IgD-negative memory B cell (primary cell): ENCODE measurements at regions not wholly inside any gene's neighbourhood (a gene's known extent, or its start where the extent isn't known, plus 50 kb on each side); places are given as distances from the start of the nearest gene placed in this dataset.

Source experiments
- H3K27ac Mint-ChIP-seq, 3 donors: one replicate each; pipeline ENCODE4 v1.8.0; 2020 to 2022; ENCODE audit warnings: mild to moderate bottlenecking in 3 of 3, mixed read lengths in 3 of 3, moderate library complexity in 1 of 3
- H3K27me3 Mint-ChIP-seq: one replicate; pipeline ENCODE4 v1.8.0; 2021; ENCODE audit warnings: mixed read lengths
- H3K36me3 Mint-ChIP-seq: one replicate; pipeline ENCODE4 v1.8.0; 2020; ENCODE audit warnings: mild to moderate bottlenecking, mixed read lengths
- H3K4me1 Mint-ChIP-seq, 3 donors: one replicate each; pipeline ENCODE4 v1.8.0; 2020 to 2022; ENCODE audit warnings: mixed read lengths in 3 of 3, mild to moderate bottlenecking in 1 of 3
- H3K4me3 Mint-ChIP-seq, 4 donors: one replicate each; pipeline ENCODE4 v1.8.0; 2020 to 2022; ENCODE audit warnings: mild to moderate bottlenecking in 4 of 4, mixed read lengths in 4 of 4, moderate library complexity in 3 of 4
- H3K9me3 Mint-ChIP-seq, 3 donors: one replicate each; pipeline ENCODE4 v1.8.0; 2020 to 2021; ENCODE audit warnings: mixed read lengths in 3 of 3, mild to moderate bottlenecking in 1 of 3

DNA sequence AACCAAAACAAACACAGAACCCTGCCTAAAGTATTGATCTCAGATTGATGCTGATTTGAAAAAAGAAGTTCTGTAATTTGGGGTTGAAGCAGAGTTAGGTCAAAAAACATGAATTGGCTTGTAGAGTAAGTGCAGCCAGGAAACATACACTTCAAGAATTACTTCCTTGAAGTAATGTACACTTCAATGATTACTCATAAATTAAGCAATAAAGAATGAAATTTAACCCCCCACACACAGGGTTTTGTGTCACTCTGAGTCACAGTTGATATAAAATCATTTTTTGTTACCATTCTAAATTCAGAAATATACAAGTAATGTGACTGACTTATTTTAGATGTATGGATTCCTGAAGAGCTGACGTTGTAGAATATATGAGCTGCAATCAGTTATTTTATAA is 622.2 kb downstream of the POM121L12 start:
- Mint-ChIP-seq H3K27ac (no peak overlapping the region), H3K4me1 (no peaks in the 10 kb centered on the region), H3K9me3 (peaks cover 0 to 20% (median 3%) of the 10 kb centered on the region in 3 donors), H3K36me3 (no peaks in the 10 kb centered on the region), H3K4me3 (no peak overlapping the region), H3K27me3 (no peaks in the 10 kb centered on the region)

DNA sequence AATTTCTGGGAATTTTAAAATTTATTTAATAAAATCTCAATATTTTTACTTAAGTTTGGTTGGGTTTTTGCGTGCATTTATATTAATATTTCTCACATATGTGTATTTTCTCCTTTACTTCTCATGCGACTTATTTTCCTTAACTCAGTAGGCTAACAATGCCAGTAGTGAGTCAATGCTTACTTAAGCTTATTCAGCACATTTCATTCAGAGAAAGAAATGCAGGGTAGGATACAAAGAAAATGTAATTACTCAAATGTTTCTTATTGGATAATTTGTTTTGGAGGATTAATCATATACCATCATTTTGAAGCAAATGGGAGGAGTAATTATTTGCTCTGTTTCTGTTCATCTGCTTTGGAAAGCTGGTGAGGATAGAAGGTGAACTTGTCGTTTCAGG is 623.5 kb downstream of the POM121L12 start:
- no peak overlapping the region for H3K4me3 Mint-ChIP-seq
- no peaks in the 10 kb centered on the region for H3K36me3 Mint-ChIP-seq
- H3K9me3 Mint-ChIP-seq, result peaks cover 0 to 34% (median 2%) of the 10 kb centered on the region in 3 donors
- no peaks in the 10 kb centered on the region for H3K27me3 Mint-ChIP-seq
- no peak overlapping the region for H3K27ac Mint-ChIP-seq
- H3K4me1 Mint-ChIP-seq, result no peaks in the 10 kb centered on the region

DNA sequence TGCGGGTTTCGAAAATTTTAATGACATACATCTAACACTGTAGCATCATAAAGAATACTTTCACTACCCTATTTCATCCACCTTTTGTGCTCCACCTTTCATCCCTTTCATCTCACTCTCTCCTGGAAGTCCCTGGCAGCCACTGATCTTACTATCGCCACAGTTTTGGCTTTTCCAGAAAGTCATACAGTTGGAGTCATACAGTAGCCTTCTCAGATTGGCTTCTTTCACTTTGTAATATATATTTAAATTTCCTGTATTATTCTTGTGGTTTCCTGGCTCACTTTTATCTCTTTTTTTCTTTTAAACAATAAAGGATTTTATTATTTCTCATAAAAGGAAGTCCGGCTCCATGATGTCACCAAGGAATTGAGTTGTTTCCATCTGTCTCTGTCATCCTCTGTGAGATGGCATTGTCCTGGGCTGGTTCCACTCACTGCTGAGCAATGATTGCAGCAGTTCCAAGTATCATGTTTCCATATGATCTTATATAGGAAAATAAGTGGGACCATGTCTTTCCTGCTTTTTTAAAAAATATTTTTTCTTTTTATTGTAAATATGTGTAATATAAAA is 626.3 kb downstream of the POM121L12 start:
- no peaks in the 10 kb centered on the region for H3K36me3 Mint-ChIP-seq
- no peak overlapping the region for H3K4me3 Mint-ChIP-seq
- H3K27me3 Mint-ChIP-seq, result no peaks in the 10 kb centered on the region
- H3K27ac Mint-ChIP-seq, result no peak overlapping the region
- H3K9me3 Mint-ChIP-seq, result peaks cover 4 to 40% (median 6%) of the 10 kb centered on the region in 3 donors
- H3K4me1 Mint-ChIP-seq, result no peaks in the 10 kb centered on the region

DNA sequence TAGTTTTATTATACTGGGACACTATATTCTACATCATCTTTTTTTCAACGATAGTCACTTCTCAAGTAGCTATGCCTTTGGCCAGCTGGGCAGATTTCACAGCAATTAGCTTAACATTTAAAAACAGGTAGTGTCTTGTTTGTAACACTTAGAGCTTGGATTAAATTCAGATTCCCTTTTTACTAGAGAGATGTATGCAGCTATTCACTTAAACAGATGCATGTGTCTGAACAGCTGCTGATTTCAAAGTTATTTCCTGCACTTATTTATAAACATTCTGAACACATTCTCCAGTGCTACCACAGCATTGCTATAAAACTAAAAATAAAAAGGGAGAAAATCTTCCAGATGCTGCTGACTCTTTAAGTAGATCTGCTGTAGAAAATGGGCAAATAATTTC is 637.2 kb downstream of the POM121L12 start:
- no peak overlapping the region for H3K27ac Mint-ChIP-seq
- no peak overlapping the region for H3K4me3 Mint-ChIP-seq
- peaks cover 2% of the 10 kb centered on the region for H3K36me3 Mint-ChIP-seq
- H3K27me3 Mint-ChIP-seq, result no peaks in the 10 kb centered on the region
- H3K9me3 Mint-ChIP-seq, result peaks cover 2 to 5% (median 4%) of the 10 kb centered on the region in 3 donors
- no peaks in the 10 kb centered on the region for H3K4me1 Mint-ChIP-seq

DNA sequence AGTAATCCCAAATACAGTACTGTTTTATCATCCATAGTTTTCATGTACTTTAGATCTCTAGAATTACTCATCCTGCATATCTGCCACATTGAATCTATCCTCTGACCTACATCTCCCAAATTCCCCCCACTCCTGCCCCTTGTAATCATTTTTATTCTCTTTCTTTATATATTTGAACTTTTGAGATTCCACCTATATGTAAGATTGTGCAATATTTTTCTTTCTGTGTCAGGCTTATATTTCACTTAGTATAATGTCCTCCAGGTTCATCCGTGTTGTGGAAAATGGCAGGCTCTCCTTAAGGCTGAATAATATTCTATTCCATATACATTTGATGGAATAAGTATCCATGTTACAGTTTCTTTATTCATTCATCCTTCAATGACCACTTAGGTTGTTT is 640.4 kb downstream of the POM121L12 start:
- Mint-ChIP-seq H3K4me3 (no peak overlapping the region), H3K4me1 (no peaks in the 10 kb centered on the region), H3K27me3 (no peaks in the 10 kb centered on the region), H3K36me3 (peaks cover 2% of the 10 kb centered on the region), H3K27ac (no peak overlapping the region), H3K9me3 (peaks cover 3 to 7% (median 4%) of the 10 kb centered on the region in 3 donors)

DNA sequence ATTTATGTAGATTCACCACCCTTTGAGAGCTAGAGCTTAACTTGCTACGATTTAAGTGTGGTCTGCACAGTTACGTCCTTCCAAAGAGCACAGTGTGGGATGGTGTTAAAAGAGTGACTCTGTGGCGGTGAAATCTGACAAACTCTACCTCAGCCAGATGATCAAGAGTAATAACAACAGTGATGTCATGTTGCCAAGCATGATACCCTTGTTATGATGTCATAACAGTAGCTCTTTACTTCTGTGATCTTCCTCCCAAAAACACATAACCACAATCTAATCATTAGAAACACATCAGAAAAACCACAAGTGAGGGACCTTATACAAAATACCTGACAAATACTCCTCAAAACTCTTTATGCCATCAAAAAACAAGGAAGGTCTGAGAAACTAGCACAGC is 649.3 kb downstream of the POM121L12 start:
- no peak overlapping the region for H3K27ac Mint-ChIP-seq
- H3K9me3 Mint-ChIP-seq, result peaks cover 5 to 17% (median 12%) of the 10 kb centered on the region in 3 donors
- H3K27me3 Mint-ChIP-seq, result no peaks in the 10 kb centered on the region
- no peaks in the 10 kb centered on the region for H3K4me1 Mint-ChIP-seq
- H3K4me3 Mint-ChIP-seq, result no peak overlapping the region
- H3K36me3 Mint-ChIP-seq, result no peaks in the 10 kb centered on the region

DNA sequence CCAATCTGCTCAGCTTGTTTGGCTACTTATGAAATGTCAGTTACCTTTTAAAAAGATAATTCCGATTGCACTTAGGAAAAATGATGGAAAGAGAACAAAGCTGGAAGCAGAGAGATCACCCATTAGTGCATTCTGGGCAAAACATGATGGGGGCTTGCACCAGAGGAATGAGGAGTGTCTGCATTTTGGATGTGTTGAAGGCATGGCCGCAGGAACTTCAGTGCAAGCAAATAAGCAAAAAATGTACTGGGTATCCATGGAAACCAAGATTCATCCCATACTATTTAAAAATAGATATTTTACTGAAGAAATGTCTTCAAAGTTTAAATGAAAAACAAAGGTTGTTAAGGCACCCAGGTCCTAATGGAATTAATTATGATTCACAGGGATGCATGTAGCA is 655.0 kb downstream of the POM121L12 start:
- Mint-ChIP-seq H3K36me3 (peaks cover 2% of the 10 kb centered on the region), H3K27ac (no peak overlapping the region), H3K9me3 (peaks cover 2 to 9% (median 5%) of the 10 kb centered on the region in 3 donors), H3K4me1 (no peaks in the 10 kb centered on the region), H3K4me3 (no peak overlapping the region), H3K27me3 (no peaks in the 10 kb centered on the region)

DNA sequence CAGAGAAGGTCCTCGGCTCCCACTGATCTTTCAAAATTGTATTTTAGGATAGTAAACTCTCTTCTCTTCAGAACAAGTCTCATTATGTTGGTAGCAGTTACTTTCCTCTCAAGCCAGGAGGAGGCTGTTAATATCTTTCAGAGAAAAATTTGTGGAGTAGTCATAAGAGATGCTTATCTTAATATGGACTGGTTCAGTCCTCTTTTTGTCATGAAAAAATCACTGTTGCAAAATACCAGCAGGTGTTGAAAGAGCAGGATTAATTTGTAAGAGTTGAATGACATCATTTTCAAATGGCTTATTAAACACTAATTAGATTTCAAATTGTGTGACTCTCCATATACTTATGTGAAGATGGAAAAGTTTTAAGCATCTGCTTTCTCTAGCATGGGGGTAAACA is 662.5 kb downstream of the POM121L12 start:
- Mint-ChIP-seq H3K27me3 (no peaks in the 10 kb centered on the region), H3K36me3 (peaks cover 2% of the 10 kb centered on the region), H3K4me3 (no peak overlapping the region), H3K27ac (no peak overlapping the region), H3K9me3 (peaks cover 0 to 8% (median 6%) of the 10 kb centered on the region in 3 donors), H3K4me1 (no peaks in the 10 kb centered on the region)

DNA sequence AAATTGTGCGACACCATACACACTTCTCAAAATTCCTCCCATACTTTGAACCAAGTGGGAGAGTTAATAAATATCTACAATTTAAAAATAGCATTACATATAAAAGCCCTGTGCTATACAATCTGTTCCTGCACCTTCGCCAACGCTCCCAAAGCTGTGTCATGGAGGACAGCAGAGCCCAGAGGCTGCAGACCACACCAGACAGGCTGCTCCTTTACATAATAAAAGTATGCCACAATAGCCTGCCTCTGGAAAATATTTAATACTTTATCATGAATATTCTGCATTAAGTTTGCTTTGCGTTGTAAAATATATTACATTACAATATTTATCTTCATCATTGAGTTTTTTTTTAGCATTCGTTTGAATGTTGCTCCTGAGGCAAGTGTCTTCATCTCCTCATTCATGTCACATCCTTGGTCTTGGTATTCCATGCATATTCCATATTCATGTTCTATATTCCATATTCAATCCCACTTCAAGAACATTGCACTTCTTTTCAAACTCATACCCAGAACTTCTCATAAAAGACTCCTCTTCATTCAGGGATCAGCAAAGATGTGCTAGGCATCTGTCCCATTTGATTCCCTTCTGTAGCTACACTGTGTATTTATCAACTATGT is 663.9 kb downstream of the POM121L12 start:
- no peaks in the 10 kb centered on the region for H3K4me1 Mint-ChIP-seq
- H3K36me3 Mint-ChIP-seq, result no peaks in the 10 kb centered on the region
- no peak overlapping the region for H3K4me3 Mint-ChIP-seq
- H3K27me3 Mint-ChIP-seq, result no peaks in the 10 kb centered on the region
- H3K27ac Mint-ChIP-seq, result no peak overlapping the region
- H3K9me3 Mint-ChIP-seq, result peaks cover 2 to 6% (median 6%) of the 10 kb centered on the region in 3 donors

DNA sequence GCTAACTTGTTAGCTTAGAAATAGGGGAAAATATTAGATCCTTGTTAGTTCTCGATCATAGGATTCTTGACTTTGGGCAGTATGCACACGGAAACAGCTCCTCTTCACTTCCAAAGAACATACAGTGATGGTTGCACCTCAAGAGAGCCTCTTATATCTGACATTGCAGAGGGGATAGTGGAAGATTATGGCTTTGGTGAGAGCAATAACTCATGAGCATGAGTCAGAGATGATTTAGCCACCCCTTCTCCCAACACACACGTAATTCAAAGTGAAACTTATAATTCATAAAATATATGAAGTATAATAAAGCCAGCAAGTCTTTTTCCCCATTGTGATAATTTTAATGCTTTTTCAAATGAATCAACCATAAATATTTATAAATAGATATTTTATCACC is 683.7 kb downstream of the POM121L12 start:
- Mint-ChIP-seq H3K27ac (no peak overlapping the region), H3K36me3 (no peaks in the 10 kb centered on the region)

DNA sequence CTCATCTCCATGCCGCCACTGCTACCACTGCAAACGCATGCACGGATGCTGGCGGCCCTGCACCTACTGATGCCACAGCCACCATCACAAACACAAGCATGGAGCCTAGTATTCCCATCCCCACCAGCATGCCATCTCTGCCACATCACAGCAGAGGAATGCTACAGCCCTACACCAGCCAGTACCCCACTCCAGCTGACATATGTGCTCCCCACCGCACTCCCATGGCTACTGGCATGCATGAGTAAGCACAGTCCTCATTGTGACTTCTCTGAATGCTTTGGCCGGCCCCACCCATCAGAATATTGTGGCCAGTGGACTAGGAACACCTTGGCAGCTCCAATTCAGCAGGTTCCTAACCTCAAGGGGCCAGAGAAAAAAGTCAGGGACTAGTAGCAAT is 705.5 kb downstream of the POM121L12 start:
- peaks cover 5 to 11% (median 9%) of the 10 kb centered on the region in 3 donors for H3K9me3 Mint-ChIP-seq
- no peaks in the 10 kb centered on the region for H3K27me3 Mint-ChIP-seq
- no peaks in the 10 kb centered on the region for H3K4me1 Mint-ChIP-seq
- no peaks in the 10 kb centered on the region for H3K36me3 Mint-ChIP-seq
- H3K27ac Mint-ChIP-seq, result no peak overlapping the region
- no peak overlapping the region for H3K4me3 Mint-ChIP-seq

More for the DNA sequence above, 683.7 kb downstream of the POM121L12 start:
- Mint-ChIP-seq H3K4me1 (no peaks in the 10 kb centered on the region), H3K9me3 (peaks cover 3 to 8% (median 3%) of the 10 kb centered on the region in 3 donors), H3K4me3 (no peak overlapping the region), H3K27me3 (no peaks in the 10 kb centered on the region)

DNA sequence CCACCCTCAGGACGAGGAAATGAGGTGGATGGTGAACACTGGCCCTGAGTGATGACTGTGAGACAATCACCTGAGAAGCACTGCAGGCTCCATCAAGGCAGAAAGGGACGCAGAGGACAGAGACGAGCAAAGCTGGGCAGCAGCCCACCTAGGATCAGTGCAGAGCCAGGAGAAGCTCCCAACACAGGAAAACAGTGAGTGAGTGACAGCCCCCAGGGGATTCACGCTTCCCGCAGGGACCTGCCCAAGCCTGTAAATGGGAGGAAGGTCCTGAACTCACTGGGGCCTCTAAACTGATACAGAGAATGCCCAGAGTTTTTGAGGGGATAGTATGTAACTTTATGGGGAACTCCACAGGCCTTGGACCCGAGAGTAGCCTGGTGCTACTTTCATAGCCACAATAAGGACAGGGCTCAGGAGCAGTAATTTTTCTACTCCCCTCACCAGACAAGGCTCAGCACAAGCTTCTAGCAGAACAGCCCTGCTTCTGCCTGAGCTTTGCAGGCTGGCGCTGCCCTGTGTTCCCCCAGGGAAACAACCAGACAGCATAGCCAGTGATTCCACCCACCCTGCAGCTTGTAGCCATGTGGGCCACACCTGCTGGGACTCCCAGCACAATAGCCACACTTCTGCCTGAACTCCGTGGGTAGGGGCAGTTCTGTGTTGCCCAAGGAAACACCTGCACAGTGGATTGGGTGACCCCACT is 708.4 kb downstream of the POM121L12 start:
- Mint-ChIP-seq H3K4me1 (no peaks in the 10 kb centered on the region), H3K27me3 (no peaks in the 10 kb centered on the region), H3K36me3 (no peaks in the 10 kb centered on the region), H3K27ac (no peak overlapping the region), H3K4me3 (no peak overlapping the region), H3K9me3 (peaks cover 5 to 16% (median 9%) of the 10 kb centered on the region in 3 donors)

DNA sequence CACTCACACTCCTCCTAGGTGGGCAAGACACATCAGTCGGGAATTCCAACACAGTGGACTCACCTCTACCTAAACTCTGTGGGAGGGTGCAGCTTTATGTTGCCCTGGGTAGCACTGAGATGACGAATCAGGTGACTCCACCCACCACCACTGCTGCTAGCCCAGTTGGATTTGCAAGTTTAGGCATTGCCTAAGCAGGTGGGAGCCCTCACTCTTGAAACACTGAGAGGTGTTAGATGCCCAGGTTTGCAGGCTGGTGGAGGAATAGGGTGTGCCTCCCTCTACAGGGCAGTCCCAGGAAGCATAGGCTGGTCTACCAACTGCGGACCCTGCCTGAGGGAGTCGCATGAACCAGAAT is 708.9 kb downstream of the POM121L12 start:
- H3K27me3 Mint-ChIP-seq, result no peaks in the 10 kb centered on the region
- H3K9me3 Mint-ChIP-seq, result peaks cover 4 to 16% (median 9%) of the 10 kb centered on the region in 3 donors
- no peak overlapping the region for H3K27ac Mint-ChIP-seq
- H3K36me3 Mint-ChIP-seq, result no peaks in the 10 kb centered on the region
- H3K4me3 Mint-ChIP-seq, result no peak overlapping the region
- no peaks in the 10 kb centered on the region for H3K4me1 Mint-ChIP-seq

DNA sequence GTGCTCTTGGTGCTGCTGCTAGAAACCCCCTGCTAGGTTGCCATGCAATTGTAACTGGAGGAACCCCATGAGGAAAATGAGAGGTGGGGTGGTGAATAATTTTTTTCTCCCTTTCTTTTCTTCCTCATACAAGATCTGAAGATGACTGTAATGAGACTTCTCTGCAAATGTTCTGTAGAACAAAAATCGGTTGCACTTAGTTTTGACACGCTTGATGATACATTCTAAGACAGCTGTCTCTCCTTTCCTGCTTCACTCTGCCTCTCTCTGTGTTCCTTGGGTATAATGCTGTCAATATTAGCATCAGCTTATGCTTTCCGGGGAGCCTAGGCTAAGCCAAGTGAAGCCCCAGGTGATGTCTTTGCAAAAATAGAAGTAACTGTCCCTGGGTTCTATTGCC is 721.5 kb downstream of the POM121L12 start:
- Mint-ChIP-seq H3K27ac (no peak overlapping the region), H3K9me3 (peaks cover 0 to 9% (median 6%) of the 10 kb centered on the region in 3 donors), H3K27me3 (no peaks in the 10 kb centered on the region), H3K4me3 (no peak overlapping the region), H3K36me3 (peaks cover 2% of the 10 kb centered on the region), H3K4me1 (no peaks in the 10 kb centered on the region)

DNA sequence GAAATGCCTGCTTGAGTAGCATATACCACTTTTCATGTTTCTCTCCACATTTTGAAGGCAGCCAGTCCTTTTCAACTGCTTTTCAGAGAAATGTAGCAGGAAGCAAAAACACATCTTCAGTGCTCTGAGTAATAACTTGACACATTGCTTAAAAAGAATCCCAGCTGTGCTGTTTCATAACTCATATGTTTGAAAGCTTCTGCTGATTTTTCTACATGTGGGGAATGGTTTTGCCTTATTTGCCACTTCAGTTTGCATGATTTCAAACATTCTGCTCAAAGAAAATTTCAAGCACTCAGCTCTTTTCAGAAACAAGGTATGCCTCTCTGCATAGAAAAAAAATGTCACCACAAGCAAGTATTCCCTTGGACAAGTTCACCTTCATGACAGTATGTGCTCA is 732.8 kb downstream of the POM121L12 start:
- no peak overlapping the region for H3K4me3 Mint-ChIP-seq
- peaks cover 4% of the 10 kb centered on the region for H3K36me3 Mint-ChIP-seq
- peaks cover 9 to 20% (median 20%) of the 10 kb centered on the region in 3 donors for H3K9me3 Mint-ChIP-seq
- no peak overlapping the region for H3K27ac Mint-ChIP-seq
- no peaks in the 10 kb centered on the region for H3K27me3 Mint-ChIP-seq
- H3K4me1 Mint-ChIP-seq, result peaks cover 0 to 4% (median 0%) of the 10 kb centered on the region in 3 donors

DNA sequence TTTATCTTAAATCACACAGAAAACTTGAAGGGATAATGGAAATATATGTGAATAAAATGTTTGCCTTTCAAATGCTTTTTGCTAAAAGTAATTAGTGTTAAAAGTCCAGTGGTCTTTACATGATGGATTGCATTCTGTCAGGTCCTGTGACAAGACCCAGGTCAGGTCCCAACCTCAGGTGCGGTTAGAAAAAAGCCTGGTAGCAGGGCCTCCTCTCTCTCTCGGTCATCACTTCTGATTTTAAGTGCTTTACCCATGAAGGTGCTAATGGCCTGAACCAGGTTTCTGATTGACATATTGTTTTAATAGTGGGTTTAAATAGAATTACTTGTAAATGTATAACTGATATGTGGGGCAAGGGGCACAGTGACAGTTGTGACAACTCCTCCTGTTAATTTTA is 736.3 kb downstream of the POM121L12 start:
- no peaks in the 10 kb centered on the region for H3K27me3 Mint-ChIP-seq
- no peak overlapping the region for H3K27ac Mint-ChIP-seq
- no peak overlapping the region for H3K4me3 Mint-ChIP-seq

More for the DNA sequence above, 736.3 kb downstream of the POM121L12 start:
- Mint-ChIP-seq H3K9me3 (peaks cover 6 to 12% (median 8%) of the 10 kb centered on the region in 3 donors), H3K4me1 (peaks cover 0 to 4% (median 0%) of the 10 kb centered on the region in 3 donors), H3K36me3 (peaks cover 4% of the 10 kb centered on the region)
